Testis (tissue), 2 donors: ENCODE measurements at regions not wholly inside any gene's neighbourhood (a gene's known extent, or its start where the extent isn't known, plus 50 kb on each side); places are given as distances from the start of the nearest gene placed in this dataset.

Experiments
- DNase-seq: peaks from one replicate; pipeline ENCODE4 v3.0.0-alpha.2; 2019
- H3K27ac ChIP-seq, 2 donors: fragments of 200-600 bp; sonication (generic); one replicate each; pipeline ENCODE4 v1.5.1; 2019
- H3K27me3 ChIP-seq: fragments of 200-600 bp; sonication (generic); one replicate; pipeline ENCODE4 v1.5.1; 2019
- H3K36me3 ChIP-seq: fragments of 200-600 bp; sonication (generic); one replicate; pipeline ENCODE4 v1.5.1; 2017; ENCODE audit warnings: low read depth; ENCODE audit errors: missing control alignments
- H3K4me1 ChIP-seq: fragments of 200-600 bp; sonication (generic); one replicate; pipeline ENCODE4 v1.5.1; 2019
- H3K4me3 ChIP-seq, 2 donors: fragments of 200-600 bp; sonication (generic); one replicate each; pipeline ENCODE4 v1.5.1; 2017 to 2019
- H3K9me3 ChIP-seq: fragments of 200-600 bp; sonication (generic); one replicate; pipeline ENCODE4 v1.5.1; 2017
- POLR2A ChIP-seq: fragments of 450-650 bp; IDR thresholded peaks from one replicate; pipeline ENCODE4 v1.6.1; 2017; ENCODE audit warnings: antibody characterized with exemption, mild to moderate bottlenecking, moderate library complexity
- WGBS, 2 donors: methylation state at CpG; one replicate each; pipeline ENCODE4 v1.1.5; 2018; 5-methylcytosine and 5-hydroxymethylcytosine counted together
- intact Hi-C: fragments of 100-400 bp; cut with DNase I; formaldehyde crosslinking; loops from one replicate; pipeline ENCODE4 v1.15.1; 2023; ENCODE audit warnings: low total_unique reads
- TF ChIP-seq, protein P1 (sequence below), 3 experiments: fragments of 450-650 bp in 2 of 3; fragments of 200-600 bp in 1 of 3; sonication (generic) in 1 of 3; IDR thresholded peaks; one replicate each; pipeline ENCODE4 v1.5.1; 2016 to 2019; ENCODE audit warnings: antibody characterized with exemption in 3 of 3, mild to moderate bottlenecking in 2 of 3, moderate library complexity in 1 of 3

DNA sequence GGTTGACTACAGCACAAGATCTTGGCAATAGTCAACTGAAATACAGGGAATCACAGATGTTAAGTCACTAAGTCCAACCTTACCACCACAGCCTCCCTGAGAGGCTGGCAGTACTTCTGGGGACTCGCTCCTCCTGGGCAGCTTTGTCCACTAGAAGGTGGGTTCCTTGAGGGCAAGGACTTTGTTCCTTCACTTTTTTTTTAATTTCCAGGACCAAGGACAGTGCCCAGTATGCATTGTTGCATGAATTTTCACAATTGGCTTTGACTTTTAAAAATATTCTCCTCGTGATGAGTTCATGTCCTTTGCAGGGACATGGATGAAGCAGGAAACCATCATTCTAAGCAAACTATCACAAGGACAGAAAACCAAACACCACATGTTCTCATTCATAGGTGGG, 96.7 kb upstream of the IGSF21 start:
- Histone ChIP-seq H3K4me3 (no peak overlapping the region), H3K27me3 (no peaks in the 10 kb centered on the region), H3K36me3 (no peaks in the 10 kb centered on the region), H3K4me1 (no peaks in the 10 kb centered on the region), H3K9me3 (no peaks in the 10 kb centered on the region), H3K27ac (no peak overlapping the region)
- TF ChIP-seq POLR2A, result no peak
- TF ChIP-seq, protein P1, sequence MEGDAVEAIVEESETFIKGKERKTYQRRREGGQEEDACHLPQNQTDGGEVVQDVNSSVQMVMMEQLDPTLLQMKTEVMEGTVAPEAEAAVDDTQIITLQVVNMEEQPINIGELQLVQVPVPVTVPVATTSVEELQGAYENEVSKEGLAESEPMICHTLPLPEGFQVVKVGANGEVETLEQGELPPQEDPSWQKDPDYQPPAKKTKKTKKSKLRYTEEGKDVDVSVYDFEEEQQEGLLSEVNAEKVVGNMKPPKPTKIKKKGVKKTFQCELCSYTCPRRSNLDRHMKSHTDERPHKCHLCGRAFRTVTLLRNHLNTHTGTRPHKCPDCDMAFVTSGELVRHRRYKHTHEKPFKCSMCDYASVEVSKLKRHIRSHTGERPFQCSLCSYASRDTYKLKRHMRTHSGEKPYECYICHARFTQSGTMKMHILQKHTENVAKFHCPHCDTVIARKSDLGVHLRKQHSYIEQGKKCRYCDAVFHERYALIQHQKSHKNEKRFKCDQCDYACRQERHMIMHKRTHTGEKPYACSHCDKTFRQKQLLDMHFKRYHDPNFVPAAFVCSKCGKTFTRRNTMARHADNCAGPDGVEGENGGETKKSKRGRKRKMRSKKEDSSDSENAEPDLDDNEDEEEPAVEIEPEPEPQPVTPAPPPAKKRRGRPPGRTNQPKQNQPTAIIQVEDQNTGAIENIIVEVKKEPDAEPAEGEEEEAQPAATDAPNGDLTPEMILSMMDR (IDR thresholded peaks at IDR 0.05), result no peak
- intact Hi-C loops, result no loop called here
- 34 to 43% methylated on average over 2 of the region's 2 CpGs for WGBS, 2 donors
- no peak for DNase-seq

DNA sequence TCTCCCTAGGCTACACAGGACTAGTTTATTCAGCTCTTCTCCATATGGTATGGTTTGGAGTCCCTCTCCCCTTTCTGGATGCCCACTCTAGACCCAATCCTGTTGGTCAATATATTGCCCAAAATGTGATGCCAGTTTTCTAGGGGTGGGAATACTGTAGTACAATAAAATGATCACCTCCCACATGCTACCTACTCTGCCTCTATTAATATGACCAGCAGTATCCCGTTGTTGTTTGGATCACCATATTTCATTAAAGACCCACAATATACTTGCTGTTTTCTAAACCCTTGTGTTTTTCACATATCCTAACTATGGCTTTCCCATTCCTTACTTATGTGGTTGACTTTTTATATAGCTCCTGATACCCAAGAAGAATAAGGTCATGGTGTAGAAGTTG, 95.9 kb upstream of the IGSF21 start:
- Histone ChIP-seq H3K27ac (no peak overlapping the region), H3K27me3 (no peaks in the 10 kb centered on the region), H3K9me3 (no peaks in the 10 kb centered on the region), H3K36me3 (no peaks in the 10 kb centered on the region), H3K4me1 (no peaks in the 10 kb centered on the region), H3K4me3 (no peak overlapping the region)
- intact Hi-C loops, result no loop called here
- no peak for TF ChIP-seq POLR2A
- TF ChIP-seq, protein P1 (IDR thresholded peaks at IDR 0.05), result no peak
- no peak for DNase-seq
- 92 to 97% methylated on average over 1 of the region's 1 CpG for WGBS, 2 donors

DNA sequence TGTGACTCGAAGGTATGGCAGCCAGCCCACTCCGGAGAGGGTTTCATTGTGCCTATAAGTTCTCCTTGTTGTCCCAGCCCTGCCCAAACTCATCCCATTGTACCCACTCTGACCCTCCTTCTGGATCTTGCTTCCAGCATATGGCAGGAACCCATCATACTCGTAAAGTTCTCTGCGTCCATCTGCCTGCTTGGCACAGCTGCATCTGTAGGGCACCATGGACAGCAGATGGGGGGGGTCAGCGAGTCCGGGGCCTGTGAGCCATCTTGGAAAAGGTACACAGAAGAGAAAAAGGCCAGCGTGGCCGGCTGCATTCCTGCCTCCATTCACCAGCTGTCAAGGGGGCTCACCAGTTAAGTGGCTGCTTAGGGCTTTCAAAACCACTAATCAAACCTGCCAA, 94.9 kb upstream of the IGSF21 start:
- no peak for DNase-seq
- Histone ChIP-seq H3K36me3 (no peaks in the 10 kb centered on the region), H3K9me3 (no peaks in the 10 kb centered on the region), H3K27ac (no peak overlapping the region), H3K27me3 (no peaks in the 10 kb centered on the region), H3K4me3 (no peak overlapping the region), H3K4me1 (no peaks in the 10 kb centered on the region)
- intact Hi-C loops, result no loop called here
- TF ChIP-seq, protein P1 (IDR thresholded peaks at IDR 0.05), result no peak
- no peak for TF ChIP-seq POLR2A
- 49 to 65% methylated on average over 8 of the region's 8 CpGs for WGBS, 2 donors

DNA sequence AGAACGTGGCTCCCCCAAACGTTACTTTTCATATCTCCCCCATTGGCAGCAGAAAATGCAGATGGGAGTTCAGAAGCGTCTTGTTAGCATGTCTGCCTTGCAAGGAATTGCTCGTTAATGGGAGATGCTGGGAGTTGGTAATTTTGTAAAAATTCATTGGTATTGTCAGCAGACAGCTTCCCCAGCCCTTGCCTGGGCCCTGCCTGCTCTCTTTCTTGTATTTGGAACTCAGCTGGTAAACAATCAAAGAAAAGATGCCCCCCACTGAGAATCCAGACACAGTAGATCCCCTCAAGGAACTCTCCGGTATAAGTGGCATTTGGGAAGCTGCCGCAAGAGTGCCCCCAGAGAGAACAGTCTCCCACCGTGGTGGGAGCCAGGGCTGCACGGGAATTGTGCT, 94.4 kb upstream of the IGSF21 start:
- WGBS, 2 donors, result 40 to 46% methylated on average over 7 to 8 of the region's 8 CpGs
- intact Hi-C loops, result no loop called here

DNA sequence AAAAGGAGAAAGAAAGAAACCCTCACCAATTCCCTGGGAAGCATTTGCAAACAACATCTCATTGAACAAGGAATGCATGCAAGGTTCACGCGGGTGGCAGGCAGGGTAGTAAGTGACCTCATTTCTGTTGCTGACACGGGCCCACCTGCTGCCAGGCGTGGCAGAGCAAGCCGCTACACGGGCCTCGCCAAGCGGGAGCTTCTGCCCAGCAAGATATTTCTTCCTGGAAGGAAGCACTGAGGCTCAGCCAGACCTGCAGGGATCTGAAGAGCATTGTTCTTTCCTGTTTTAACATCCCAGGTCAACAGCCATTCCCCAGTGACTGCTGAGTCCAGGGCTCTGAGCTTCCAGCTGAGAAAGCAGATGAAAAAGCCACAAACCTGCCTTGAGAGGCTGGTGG, 91.9 kb upstream of the IGSF21 start:
- 77 to 81% methylated on average over 4 to 8 of the region's 8 CpGs for WGBS, 2 donors
- Histone ChIP-seq H3K27ac (no peak overlapping the region), H3K4me3 (no peak overlapping the region), H3K27me3 (no peaks in the 10 kb centered on the region), H3K9me3 (no peaks in the 10 kb centered on the region), H3K36me3 (no peaks in the 10 kb centered on the region), H3K4me1 (no peaks in the 10 kb centered on the region)
- no peak for TF ChIP-seq POLR2A
- TF ChIP-seq, protein P1 (IDR thresholded peaks at IDR 0.05), result no peak
- intact Hi-C loops, result no loop called here
- DNase-seq, result no peak

More for the DNA sequence above, 94.4 kb upstream of the IGSF21 start:
- Histone ChIP-seq H3K27me3 (no peaks in the 10 kb centered on the region), H3K27ac (no peak overlapping the region), H3K9me3 (no peaks in the 10 kb centered on the region), H3K4me3 (no peak overlapping the region), H3K36me3 (no peaks in the 10 kb centered on the region), H3K4me1 (no peaks in the 10 kb centered on the region)
- no peak for TF ChIP-seq POLR2A
- TF ChIP-seq, protein P1 (IDR thresholded peaks at IDR 0.05), result no peak
- DNase-seq, result no peak
